OCI-LY7 (cell line): ENCODE measurements at regions not wholly inside any gene's neighbourhood (a gene's known extent, or its start where the extent isn't known, plus 50 kb on each side); places are given as distances from the start of the nearest gene placed in this dataset.
"Not testable (repeated sequence)": the region's sequence is repeated elsewhere in the genome, so short reads cannot be mapped to it uniquely, and the experiment has no call there.

Experiments
- CTCF ChIP-seq: fragments of 200-600 bp; sonication (generic); conservative IDR thresholded peaks from 2 replicates; pipeline ENCODE4 v1.5.1; 2014; ENCODE audit warnings: mild to moderate bottlenecking, antibody characterized with exemption, low read length, moderate library complexity, mixed read lengths
- EZH2phosphoT487 ChIP-seq: fragments of 200-600 bp; sonication (generic); IDR thresholded peaks from 2 replicates; pipeline ENCODE4 v1.6.1; 2018; ENCODE audit warnings: low read depth, borderline replicate concordance, mild to moderate bottlenecking, mixed run types, antibody characterized with exemption, low read length, moderate library complexity, mixed read lengths

GRCh38 chrY:20665357-20665756, 89.8 kb downstream of the EIF1AY start:
- TF ChIP-seq CTCF, EZH2phosphoT487: not testable (repeated sequence)
